ENCODE measurements at regions not wholly inside any gene's neighbourhood (a gene's known extent, or its start where the extent isn't known, plus 50 kb on each side); places are given as distances from the start of the nearest gene placed in this dataset.

GRCh38 chr2:221675201-221675908, 103.3 kb upstream of the EPHA4 start:
- DNase-seq: no peak

- no peak for DNase-seq
These were observed 102.3 kb upstream of the EPHA4 start for GRCh38 chr2:221674446-221674845.

- no peak for DNase-seq
These were observed 101.1 kb upstream of the EPHA4 start for GRCh38 chr2:221673248-221673647.

- DNase-seq: no peak
These were observed 99.4 kb upstream of the EPHA4 start for GRCh38 chr2:221671515-221671914.

- no peak for DNase-seq
These were observed 90.7 kb upstream of the EPHA4 start for GRCh38 chr2:221662689-221663391.

GRCh38 chr2:221657806-221658205, 85.7 kb upstream of the EPHA4 start:
- no peak for DNase-seq

- DNase-seq: no peak
These were observed 83.2 kb upstream of the EPHA4 start for GRCh38 chr2:221655300-221655699.

- no peak for DNase-seq
These were observed 81.1 kb upstream of the EPHA4 start for GRCh38 chr2:221653182-221653581.

- DNase-seq: peak; percentile 14
These were observed 77.1 kb upstream of the EPHA4 start for GRCh38 chr2:221649051-221649775.

GRCh38 chr2:221642447-221642846, 70.3 kb upstream of the EPHA4 start:
- DNase-seq: no peak

- DNase-seq: no peak
These were observed 69.2 kb upstream of the EPHA4 start for GRCh38 chr2:221641181-221641871.

GRCh38 chr2:221640686-221641085, 68.6 kb upstream of the EPHA4 start:
- no peak for DNase-seq

GRCh38 chr2:221637851-221638250, 65.7 kb upstream of the EPHA4 start:
- DNase-seq: no peak

GRCh38 chr2:221635949-221636348, 63.8 kb upstream of the EPHA4 start:
- DNase-seq: no peak

GRCh38 chr2:221629468-221629867, 57.4 kb upstream of the EPHA4 start:
- no peak for DNase-seq

- no peak for DNase-seq
These were observed 52.4 kb upstream of the EPHA4 start for GRCh38 chr2:221624475-221624874.

Measured in midbrain (tissue), 1 donor.